ENCODE measurements at regions not wholly inside any gene's neighbourhood (a gene's known extent, or its start where the extent isn't known, plus 50 kb on each side); places are given as distances from the start of the nearest gene placed in this dataset.
"Not testable (repeated sequence)": the region's sequence is repeated elsewhere in the genome, so short reads cannot be mapped to it uniquely, and the experiment has no call there.

GRCh38 chr7:131933751-131934289 is 377.4 kb upstream of the PODXL start:
- Mint-ChIP-seq H3K36me3 (ENCODE audit: low read depth) (no peaks in the 10 kb centered on the region), H3K27me3 (peaks cover 3% of the 10 kb centered on the region), H3K27ac (no peak overlapping the region), H3K9me3 (no peaks in the 10 kb centered on the region), H3K4me1 (no peaks in the 10 kb centered on the region), H3K4me3 (no peak overlapping the region)
- DNase-seq = no peak
- ChIA-PET CTCF (no interaction called here), POLR2A (no interaction called here)

GRCh38 chr7:131933219-131933618 is 376.8 kb upstream of the PODXL start:
- H3K4me3 Mint-ChIP-seq; H3K27ac Mint-ChIP-seq; H3K27me3 Mint-ChIP-seq; DNase-seq; POLR2A ChIA-PET; CTCF ChIA-PET; H3K4me1 Mint-ChIP-seq; H3K36me3 Mint-ChIP-seq (ENCODE audit: low read depth); H3K9me3 Mint-ChIP-seq: not testable (repeated sequence)

GRCh38 chr7:131932271-131932670 is 375.8 kb upstream of the PODXL start:
- Mint-ChIP-seq H3K27me3 (peaks cover 3% of the 10 kb centered on the region), H3K27ac (no peak overlapping the region), H3K9me3 (no peaks in the 10 kb centered on the region), H3K4me1 (no peaks in the 10 kb centered on the region), H3K36me3 (ENCODE audit: low read depth) (no peaks in the 10 kb centered on the region), H3K4me3 (no peak overlapping the region)
- ChIA-PET CTCF (interaction anchor here (0.6 kb wide), 2 partner anchors 25 to 72 kb away, joined by 3 read pairs; no protein-coding TSS in a partner anchor), POLR2A (no interaction called here)
- no peak for DNase-seq

GRCh38 chr7:131931370-131931769 is 374.9 kb upstream of the PODXL start:
- no peak overlapping the region for H3K4me3 Mint-ChIP-seq
- no peaks in the 10 kb centered on the region for H3K36me3 Mint-ChIP-seq (ENCODE audit: low read depth)
- POLR2A ChIA-PET = no interaction called here
- no peak overlapping the region for H3K27ac Mint-ChIP-seq
- H3K4me1 Mint-ChIP-seq = no peaks in the 10 kb centered on the region
- peaks cover under 1% of the 10 kb centered on the region for H3K27me3 Mint-ChIP-seq
- CTCF ChIA-PET = no interaction called here
- DNase-seq = no peak
- no peaks in the 10 kb centered on the region for H3K9me3 Mint-ChIP-seq

- ChIA-PET CTCF (no interaction called here), POLR2A (no interaction called here)
- no peak overlapping the region for H3K4me3 Mint-ChIP-seq
- H3K4me1 Mint-ChIP-seq = peaks cover 3% of the 10 kb centered on the region
- H3K9me3 Mint-ChIP-seq = no peaks in the 10 kb centered on the region
- peaks cover 3% of the 10 kb centered on the region for H3K27me3 Mint-ChIP-seq
- H3K36me3 Mint-ChIP-seq (ENCODE audit: low read depth) = no peaks in the 10 kb centered on the region
- no peak for DNase-seq
- H3K27ac Mint-ChIP-seq = no peak overlapping the region
Measured at GRCh38 chr7:131929632-131930031, 373.2 kb upstream of the PODXL start.

GRCh38 chr7:131927770-131928423 is 371.5 kb upstream of the PODXL start:
- Mint-ChIP-seq H3K9me3 (no peaks in the 10 kb centered on the region), H3K27me3 (peaks cover 3% of the 10 kb centered on the region), H3K27ac (no peak overlapping the region), H3K4me1 (peaks cover 3% of the 10 kb centered on the region), H3K36me3 (ENCODE audit: low read depth) (no peaks in the 10 kb centered on the region), H3K4me3 (no peak overlapping the region)
- DNase-seq = no peak
- POLR2A ChIA-PET = no interaction called here
- CTCF ChIA-PET = no interaction called here

GRCh38 chr7:131925636-131926035 is 369.2 kb upstream of the PODXL start:
- CTCF ChIA-PET = no interaction called here
- POLR2A ChIA-PET = no interaction called here
- peaks cover 3% of the 10 kb centered on the region for H3K27me3 Mint-ChIP-seq
- no peak overlapping the region for H3K4me3 Mint-ChIP-seq
- no peak overlapping the region for H3K27ac Mint-ChIP-seq
- no peaks in the 10 kb centered on the region for H3K9me3 Mint-ChIP-seq
- H3K4me1 Mint-ChIP-seq = peaks cover 3% of the 10 kb centered on the region
- H3K36me3 Mint-ChIP-seq (ENCODE audit: low read depth) = no peaks in the 10 kb centered on the region
- DNase-seq = no peak

GRCh38 chr7:131924857-131925256 is 368.4 kb upstream of the PODXL start:
- peaks cover 3% of the 10 kb centered on the region for H3K27me3 Mint-ChIP-seq
- peaks cover 3% of the 10 kb centered on the region for H3K4me1 Mint-ChIP-seq
- CTCF ChIA-PET = no interaction called here

GRCh38 chr7:131922948-131923347 is 366.5 kb upstream of the PODXL start:
- H3K4me3 Mint-ChIP-seq; CTCF ChIA-PET; H3K27me3 Mint-ChIP-seq; H3K27ac Mint-ChIP-seq; H3K4me1 Mint-ChIP-seq; H3K9me3 Mint-ChIP-seq; DNase-seq; H3K36me3 Mint-ChIP-seq (ENCODE audit: low read depth); POLR2A ChIA-PET: not testable (repeated sequence)

More at GRCh38 chr7:131924857-131925256, 368.4 kb upstream of the PODXL start:
- no peak overlapping the region for H3K27ac Mint-ChIP-seq
- POLR2A ChIA-PET = no interaction called here
- DNase-seq = no peak
- H3K9me3 Mint-ChIP-seq = no peaks in the 10 kb centered on the region
- H3K4me3 Mint-ChIP-seq = peak overlapping the region; percentile 60
- H3K36me3 Mint-ChIP-seq (ENCODE audit: low read depth) = no peaks in the 10 kb centered on the region

- Mint-ChIP-seq H3K36me3 (ENCODE audit: low read depth) (no peaks in the 10 kb centered on the region), H3K27me3 (peaks cover 3% of the 10 kb centered on the region), H3K9me3 (no peaks in the 10 kb centered on the region), H3K4me1 (peaks cover 3% of the 10 kb centered on the region), H3K27ac (no peak overlapping the region), H3K4me3 (no peak overlapping the region)
- DNase-seq = no peak
- CTCF ChIA-PET = no interaction called here
- POLR2A ChIA-PET = no interaction called here
Measured at GRCh38 chr7:131921016-131921415, 364.6 kb upstream of the PODXL start.

GRCh38 chr7:131919920-131920709 is 363.7 kb upstream of the PODXL start:
- Mint-ChIP-seq H3K36me3 (ENCODE audit: low read depth) (no peaks in the 10 kb centered on the region), H3K9me3 (no peaks in the 10 kb centered on the region), H3K4me3 (no peak overlapping the region), H3K27ac (no peak overlapping the region), H3K27me3 (no peaks in the 10 kb centered on the region), H3K4me1 (peaks cover 3% of the 10 kb centered on the region)
- ChIA-PET CTCF (no interaction called here), POLR2A (no interaction called here)
- DNase-seq = no peak

GRCh38 chr7:131911112-131911511 is 354.7 kb upstream of the PODXL start:
- Mint-ChIP-seq H3K4me3 (no peak overlapping the region), H3K4me1 (no peaks in the 10 kb centered on the region), H3K27ac (no peak overlapping the region), H3K9me3 (peaks cover 6% of the 10 kb centered on the region), H3K36me3 (ENCODE audit: low read depth) (no peaks in the 10 kb centered on the region), H3K27me3 (peaks cover 41% of the 10 kb centered on the region)
- POLR2A ChIA-PET = no interaction called here
- CTCF ChIA-PET = no interaction called here
- DNase-seq = no peak

GRCh38 chr7:131909151-131909768 is 352.8 kb upstream of the PODXL start:
- H3K36me3 Mint-ChIP-seq (ENCODE audit: low read depth) = no peaks in the 10 kb centered on the region
- H3K4me1 Mint-ChIP-seq = no peaks in the 10 kb centered on the region
- CTCF ChIA-PET = no interaction called here
- POLR2A ChIA-PET = no interaction called here
- no peak overlapping the region for H3K4me3 Mint-ChIP-seq
- no peak for DNase-seq
- peaks cover 6% of the 10 kb centered on the region for H3K9me3 Mint-ChIP-seq
- no peak overlapping the region for H3K27ac Mint-ChIP-seq
- H3K27me3 Mint-ChIP-seq = peaks cover 44% of the 10 kb centered on the region

All from activated CD4-positive, alpha-beta T cell treated with anti-CD3 and anti-CD28 coated beads, Interleukin-2, amount 10 ng/mL, durations not matched to agents 7 days and 5 days (primary cell).